ENCODE measurements at regions not wholly inside any gene's neighbourhood (a gene's known extent, or its start where the extent isn't known, plus 50 kb on each side); places are given as distances from the start of the nearest gene placed in this dataset.

DNA sequence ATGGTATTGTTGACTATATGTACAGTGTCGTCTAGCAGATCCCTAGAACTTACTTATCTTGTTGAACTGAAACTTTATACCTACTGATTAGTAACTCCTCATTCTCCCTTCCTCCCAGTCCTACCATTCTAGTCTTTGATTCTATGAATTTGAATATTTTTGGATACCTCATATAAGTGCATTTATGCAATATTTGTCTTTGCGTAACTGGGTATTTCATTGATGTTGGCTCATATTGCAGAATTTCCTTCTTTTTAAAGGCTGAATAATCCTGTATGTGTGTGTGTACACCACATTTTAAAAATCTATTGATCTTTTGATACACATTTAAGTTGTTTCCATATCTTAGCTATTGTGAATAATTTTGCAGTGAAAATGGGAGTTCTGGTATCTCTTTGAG lies 119.9 kb downstream of the SOX4 start:
- CTCF ChIA-PET, result no interaction called here
- dilution Hi-C loops (cut with HindIII; ENCODE audit: low sequenced_read_pairs, unreplicated experiment) (no loop called here), in situ Hi-C loops (cut with MboI; ENCODE audit: low sequenced_read_pairs) (no loop called here), intact Hi-C loops (cut with micrococcal nuclease) (no loop called here)
- no peak overlapping the region for H2AK5ac ChIP-seq (ENCODE audit: low read depth, low read length)
- no peak overlapping the region for H3K56ac ChIP-seq (ENCODE audit: extremely low read depth, insufficient read depth, low read length)
- DNase-seq, result no peak
- no peak overlapping the region for H4K91ac ChIP-seq (ENCODE audit: insufficient read depth, low read depth, low read length)
- no peak overlapping the region for H4K5ac ChIP-seq (ENCODE audit: low read depth, low read length)
- WGBS, 2 experiments (ENCODE audit: extremely low coverage in 2 of 2, insufficient read length in 1 of 2), result no CpG with 5 or more reads among the region's 2 CpGs
- no peak overlapping the region for H3K14ac ChIP-seq (replicated peaks; ENCODE audit: low read depth, low read length)
- no peak overlapping the region for H2BK15ac ChIP-seq (ENCODE audit: low read depth, low read length)
- 0 out of 2 replicates have a peak, but pooled peaks cover 1% of the 10 kb centered on the region for H3K27me3 ChIP-seq (ENCODE audit: control insufficient read depth, insufficient read depth, low read length)
- H3K23ac ChIP-seq (ENCODE audit: low read depth, low read length), result no peak overlapping the region
- H3K9ac ChIP-seq (ENCODE audit: low read depth, low read length), result no peak overlapping the region
- no peak overlapping the region for H2BK20ac ChIP-seq (ENCODE audit: low read depth, low read length)
- no peaks in the 10 kb centered on the region for H3K36me3 ChIP-seq (ENCODE audit: control insufficient read depth, insufficient read depth, low read length)
- POLR2A ChIA-PET (ENCODE audit: unreplicated experiment), result no interaction called here
- no peak overlapping the region for H3K27ac ChIP-seq (ENCODE audit: insufficient read depth, low read length)
- no peak overlapping the region for H2AK9ac ChIP-seq (replicated peaks; ENCODE audit: low read depth, low read length, poor library complexity)
- no peak overlapping the region for H3K18ac ChIP-seq (ENCODE audit: low read depth, low read length)
- ATAC-seq (ENCODE audit: low read depth), result no peak
- no peak overlapping the region for H2AFZ ChIP-seq (replicated peaks; ENCODE audit: low read length, poor library complexity)
- peaks cover 3% of the 10 kb centered on the region; the same call in 1 of the 2 replicates for H3K9me1 ChIP-seq (ENCODE audit: insufficient read depth, low read length)
- no peak overlapping the region for H2BK5ac ChIP-seq (ENCODE audit: low read depth, low read length, poor library complexity, severe bottlenecking)
- BruUV-seq (replicated peaks), result no TSS peak
- no peak overlapping the region for H4K8ac ChIP-seq (ENCODE audit: low read depth in 2 of 2, low read length in 2 of 2)
- H2BK120ac ChIP-seq (ENCODE audit: low read depth, low read length), result no peak overlapping the region
- peaks cover 0 to 4% of the 10 kb centered on the region in 2 experiments; a peak in 1 of 4 replicates for H3K79me1 ChIP-seq (ENCODE audit: low read depth in 1 of 2, low read length in 2 of 2)
- H3K4me1 ChIP-seq (ENCODE audit: control insufficient read depth, insufficient read depth, low read length), result no peaks in the 10 kb centered on the region
- H3K4me3 ChIP-seq (ENCODE audit: insufficient read depth, low read depth, low read length), result no peak overlapping the region
- TF ChIP-seq CEBPB (IDR thresholded peaks at IDR 0.05; ENCODE audit: low read depth, low read length) (no peak), BHLHE40 (IDR thresholded peaks at IDR 0.05; ENCODE audit: low read depth, low read length) (no peak), FOS (IDR thresholded peaks at IDR 0.05; ENCODE audit: low read depth, low read length) (no peak)
- no peak overlapping the region for H3K4me2 ChIP-seq (ENCODE audit: low read depth, low read length)
- no peaks in the 10 kb centered on the region for H4K20me1 ChIP-seq (ENCODE audit: insufficient read depth, low read length)
- H3K9me3 ChIP-seq (ENCODE audit: control insufficient read depth, insufficient read depth, low read length), result no peaks in the 10 kb centered on the region
- no peak overlapping the region for H3K4ac ChIP-seq (ENCODE audit: low read depth, low read length)
